ENCODE measurements at regions not wholly inside any gene's neighbourhood (a gene's known extent, or its start where the extent isn't known, plus 50 kb on each side); places are given as distances from the start of the nearest gene placed in this dataset.
"Not testable (repeated sequence)": the region's sequence is repeated elsewhere in the genome, so short reads cannot be mapped to it uniquely, and the experiment has no call there.

GRCh38 chr4:3588517-3589194 is 56.4 kb upstream of the LRPAP1 start:
- TF ChIP-seq, protein P1, sequence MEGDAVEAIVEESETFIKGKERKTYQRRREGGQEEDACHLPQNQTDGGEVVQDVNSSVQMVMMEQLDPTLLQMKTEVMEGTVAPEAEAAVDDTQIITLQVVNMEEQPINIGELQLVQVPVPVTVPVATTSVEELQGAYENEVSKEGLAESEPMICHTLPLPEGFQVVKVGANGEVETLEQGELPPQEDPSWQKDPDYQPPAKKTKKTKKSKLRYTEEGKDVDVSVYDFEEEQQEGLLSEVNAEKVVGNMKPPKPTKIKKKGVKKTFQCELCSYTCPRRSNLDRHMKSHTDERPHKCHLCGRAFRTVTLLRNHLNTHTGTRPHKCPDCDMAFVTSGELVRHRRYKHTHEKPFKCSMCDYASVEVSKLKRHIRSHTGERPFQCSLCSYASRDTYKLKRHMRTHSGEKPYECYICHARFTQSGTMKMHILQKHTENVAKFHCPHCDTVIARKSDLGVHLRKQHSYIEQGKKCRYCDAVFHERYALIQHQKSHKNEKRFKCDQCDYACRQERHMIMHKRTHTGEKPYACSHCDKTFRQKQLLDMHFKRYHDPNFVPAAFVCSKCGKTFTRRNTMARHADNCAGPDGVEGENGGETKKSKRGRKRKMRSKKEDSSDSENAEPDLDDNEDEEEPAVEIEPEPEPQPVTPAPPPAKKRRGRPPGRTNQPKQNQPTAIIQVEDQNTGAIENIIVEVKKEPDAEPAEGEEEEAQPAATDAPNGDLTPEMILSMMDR (IDR thresholded peaks at IDR 0.05), result not testable (repeated sequence)
- not testable (repeated sequence) for TF ChIP-seq EZH2 (IDR thresholded peaks at IDR 0.05)
